Heart left ventricle (tissue), 16 donors: ENCODE measurements at regions not wholly inside any gene's neighbourhood (a gene's known extent, or its start where the extent isn't known, plus 50 kb on each side); places are given as distances from the start of the nearest gene placed in this dataset.
"Not testable (repeated sequence)": the region's sequence is repeated elsewhere in the genome, so short reads cannot be mapped to it uniquely, and the experiment has no call there.

ENCODE experiments used
- ATAC-seq, 4 donors: fragments of 200-7000 bp; cut with Tn5 transposase; one replicate each; pipeline ENCODE4 v1.9.1; 2020 to 2022; ENCODE audit warnings: moderate library complexity in 4 of 4, mild to moderate bottlenecking in 3 of 4, moderate number of reproducible peaks in 1 of 4
- DNase-seq, 5 donors: peaks; one replicate each; pipeline ENCODE4 v3.0.0-alpha.2; 2020
- H3K27ac ChIP-seq, 12 donors: fragments of 200-600 bp; sonication (generic) in 4 of 12; one replicate each; pipeline versions ENCODE4 v1.5.0 to v1.8.0; 2016 to 2022; ENCODE audit warnings: mild to moderate bottlenecking in 2 of 12
- H3K27me3 ChIP-seq, 9 donors: fragments of 200-600 bp; sonication (generic) in 2 of 9; one replicate each; pipeline versions ENCODE4 v1.5.1 to v1.8.0; 2016 to 2022; ENCODE audit warnings: mild to moderate bottlenecking in 3 of 9
- H3K36me3 ChIP-seq, 9 donors: fragments of 200-600 bp; sonication (generic) in 2 of 9; one replicate each; pipeline versions ENCODE4 v1.5.0 to v1.8.0; 2018 to 2022; ENCODE audit warnings: mild to moderate bottlenecking in 2 of 9
- H3K4me1 ChIP-seq, 12 donors: fragments of 200-600 bp; sonication (generic) in 4 of 12; one replicate each; pipeline versions ENCODE4 v1.5.0 to v1.8.0; 2016 to 2022; ENCODE audit warnings: mild to moderate bottlenecking in 3 of 12
- H3K4me3 ChIP-seq, 12 donors: fragments of 200-600 bp; sonication (generic) in 4 of 12; one replicate each; pipeline versions ENCODE4 v1.5.0 to v1.8.0; 2017 to 2022; ENCODE audit warnings: mild to moderate bottlenecking in 9 of 12, moderate library complexity in 4 of 12
- H3K9me3 ChIP-seq, 12 donors: fragments of 200-600 bp; sonication (generic) in 4 of 12; one replicate each; pipeline versions ENCODE4 v1.5.0 to v1.8.0; 2016 to 2022; ENCODE audit warnings: mild to moderate bottlenecking in 1 of 12
- POLR2A ChIP-seq, 2 donors: fragments of 450-650 bp; IDR thresholded peaks; one replicate each; pipeline ENCODE4 v1.6.1; 2017; ENCODE audit warnings: antibody characterized with exemption in 2 of 2, mild to moderate bottlenecking in 2 of 2, moderate library complexity in 2 of 2
- WGBS, 4 donors: extraction: QIAGEN DNeasy Blood & Tissue Kit in 2 of 4; methylation state at CpG; one replicate each; pipeline versions ENCODE4 v1.1.5 to v1.1.7; 2013 to 2018; 5-methylcytosine and 5-hydroxymethylcytosine counted together
- intact Hi-C, 10 donors: fragments of 100-400 bp; cut with DNase I; formaldehyde crosslinking; loops; one replicate each; pipeline versions ENCODE4 v1.11.1 to v1.14.2; 2022
- TF ChIP-seq, protein P1 (sequence below), 12 donors: fragments of 200-600 bp; sonication (generic) in 4 of 12; IDR thresholded peaks; one replicate each; pipeline versions ENCODE4 v1.5.0 to v1.8.0; 2018 to 2022; ENCODE audit warnings: antibody characterized with exemption in 12 of 12, mild to moderate bottlenecking in 5 of 12
- donor health status: ischemic (EF 13 %, LVEDD 7.1; RV severe dilation, severe dysfunction).
- donor health status: healthy with polysubstance abuse.
- donor health status: DM: no; HTN: yes; CAD: no.
- donor health status: DM: no; HTN: no; CAD: no.
- donor health status: ischemic (EF 25% LVEDD 6.9; RV normal size, moderate dysfunction).
- donor health status: ischemic (EF 25% LVEDD 5.7; RV mildly dilated, moderate dysfunction).
- donor health status: healthy.
- donor health status: DM: yes; HTN: yes; CAD: no.
- donor health status: ischemic (EF 35%, LVEDD 5.7; RV mildly dilated, moderate dysfunction).
- donor health status: nonischemic (EF 11% LVEDD 7.7; RV severe dilation, severe dysfunction).
- donor health status: DM: yes; HTN: yes; CAD: no.
- donor health status: PGD.
- donor health status: ischemic (EF 29% LVEDD 5.4; RV normal size, mild dysfunction).
- donor health status: nonischemic (EF 23%, LVEDD 6.1; RV moderate dilation, normal function).

DNA sequence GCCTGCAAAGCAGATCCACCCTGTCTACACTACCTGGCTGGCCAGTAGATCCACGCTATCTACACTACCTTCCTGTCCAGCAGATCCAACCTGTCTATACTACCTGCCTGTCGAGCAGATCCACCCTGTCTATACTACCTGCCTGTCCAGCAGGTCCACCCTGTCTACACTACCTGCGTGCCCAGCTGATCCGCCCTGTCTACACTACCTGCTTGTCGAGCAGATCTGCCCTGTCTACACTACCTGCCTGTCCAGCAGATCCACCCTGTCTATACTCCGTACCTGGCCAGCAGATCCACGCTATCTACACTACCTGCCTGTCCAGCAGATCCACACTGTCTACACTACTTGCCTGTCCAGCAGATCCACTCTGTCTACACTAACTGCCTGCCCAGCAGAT, 102.8 kb upstream of the SAMD11 start:
- ATAC-seq (no peak), DNase-seq (no peak)
- no peak overlapping the region for H3K4me3 ChIP-seq
- H3K4me1 ChIP-seq: peaks cover 0 to 44% (median 16%) of the 10 kb centered on the region in 12 donors
- H3K27me3 ChIP-seq: no peaks in the 10 kb centered on the region
- no peaks in the 10 kb centered on the region for H3K9me3 ChIP-seq
- H3K27ac ChIP-seq: no peak overlapping the region
- peaks cover 0 to 5% (median 0%) of the 10 kb centered on the region in 9 donors for H3K36me3 ChIP-seq
- 90 to 99% (median 98%) methylated on average over 7 of the region's 7 CpGs for WGBS, 4 donors
- no peak for TF ChIP-seq POLR2A (IDR thresholded peaks at IDR 0.05)
- TF ChIP-seq, protein P1, sequence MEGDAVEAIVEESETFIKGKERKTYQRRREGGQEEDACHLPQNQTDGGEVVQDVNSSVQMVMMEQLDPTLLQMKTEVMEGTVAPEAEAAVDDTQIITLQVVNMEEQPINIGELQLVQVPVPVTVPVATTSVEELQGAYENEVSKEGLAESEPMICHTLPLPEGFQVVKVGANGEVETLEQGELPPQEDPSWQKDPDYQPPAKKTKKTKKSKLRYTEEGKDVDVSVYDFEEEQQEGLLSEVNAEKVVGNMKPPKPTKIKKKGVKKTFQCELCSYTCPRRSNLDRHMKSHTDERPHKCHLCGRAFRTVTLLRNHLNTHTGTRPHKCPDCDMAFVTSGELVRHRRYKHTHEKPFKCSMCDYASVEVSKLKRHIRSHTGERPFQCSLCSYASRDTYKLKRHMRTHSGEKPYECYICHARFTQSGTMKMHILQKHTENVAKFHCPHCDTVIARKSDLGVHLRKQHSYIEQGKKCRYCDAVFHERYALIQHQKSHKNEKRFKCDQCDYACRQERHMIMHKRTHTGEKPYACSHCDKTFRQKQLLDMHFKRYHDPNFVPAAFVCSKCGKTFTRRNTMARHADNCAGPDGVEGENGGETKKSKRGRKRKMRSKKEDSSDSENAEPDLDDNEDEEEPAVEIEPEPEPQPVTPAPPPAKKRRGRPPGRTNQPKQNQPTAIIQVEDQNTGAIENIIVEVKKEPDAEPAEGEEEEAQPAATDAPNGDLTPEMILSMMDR (IDR thresholded peaks at IDR 0.05): no peak
- intact Hi-C loops: no loop called here

- Histone ChIP-seq H3K4me3 (peak overlapping the region; percentile 42 to 78 (median 66)), H3K27ac (peak overlapping the region; percentile 83 to 96 (median 92)), H3K4me1 (peaks cover 0 to 46% (median 10%) of the 10 kb centered on the region in 12 donors)
- H3K9me3 ChIP-seq, H3K36me3 ChIP-seq, H3K27me3 ChIP-seq, DNase-seq, intact Hi-C loops: not testable (repeated sequence)
- ATAC-seq: peak in 1 of 4 donors; percentile 15
- 0 to 1% (median 0%) methylated on average over 5 to 20 of the region's 21 CpGs for WGBS, 4 donors
Observed at GRCh38 chr1:826808-827207, 96.9 kb upstream of the SAMD11 start.

- H3K27me3 ChIP-seq, H3K9me3 ChIP-seq, intact Hi-C loops: not testable (repeated sequence)
- peak overlapping the region; percentile 42 to 78 (median 66) for H3K4me3 ChIP-seq
- peak overlapping the region; percentile 83 to 96 (median 92) for H3K27ac ChIP-seq
- TF ChIP-seq POLR2A (IDR thresholded peaks at IDR 0.05): peak in 1 of 2 donors; percentile 64
- H3K36me3 ChIP-seq: peaks cover 0 to 14% (median 2%) of the 10 kb centered on the region in 9 donors
- peaks cover 0 to 52% (median 10%) of the 10 kb centered on the region in 12 donors for H3K4me1 ChIP-seq
- 0 to 1% (median 0%) methylated on average over 18 to 71 of the region's 109 CpGs for WGBS, 4 donors
- DNase-seq (peak; percentile 97 to 99 (median 98)), ATAC-seq (peak; percentile 83 to 97 (median 95))
Observed at GRCh38 chr1:827211-828063, 96.3 kb upstream of the SAMD11 start.

DNA sequence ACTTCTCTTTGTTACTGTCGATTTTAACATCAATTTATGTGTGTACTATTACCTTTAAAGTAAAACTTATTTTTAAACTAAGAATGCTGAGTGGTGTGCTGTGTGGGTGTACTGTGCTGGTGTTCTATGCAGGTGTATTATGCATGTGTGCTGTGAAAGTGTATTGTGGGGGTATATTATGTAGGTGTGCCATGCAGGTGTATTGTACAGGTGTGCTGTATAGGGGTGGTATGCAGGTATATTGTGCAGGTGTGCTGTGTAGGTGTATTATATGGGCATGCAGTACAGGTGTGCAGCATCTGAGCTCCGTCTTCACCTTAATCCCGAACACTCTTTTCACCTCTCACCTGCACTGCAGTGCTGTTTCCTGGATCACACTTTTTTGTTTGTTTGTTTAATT, 94.4 kb upstream of the SAMD11 start:
- Histone ChIP-seq H3K36me3 (peaks cover 0 to 25% (median 11%) of the 10 kb centered on the region in 9 donors), H3K27ac (peak overlapping the region in 7 of 12 donors; percentile 43 to 83 (median 58)), H3K4me3 (peak overlapping the region in 6 of 12 donors; percentile 32 to 47 (median 35)), H3K4me1 (peaks cover 0 to 49% (median 6%) of the 10 kb centered on the region in 12 donors)
- H3K27me3 ChIP-seq, H3K9me3 ChIP-seq, ATAC-seq, intact Hi-C loops, DNase-seq: not testable (repeated sequence)
- WGBS, 4 donors: 78 to 84% (median 81%) methylated on average over 3 of the region's 3 CpGs

DNA sequence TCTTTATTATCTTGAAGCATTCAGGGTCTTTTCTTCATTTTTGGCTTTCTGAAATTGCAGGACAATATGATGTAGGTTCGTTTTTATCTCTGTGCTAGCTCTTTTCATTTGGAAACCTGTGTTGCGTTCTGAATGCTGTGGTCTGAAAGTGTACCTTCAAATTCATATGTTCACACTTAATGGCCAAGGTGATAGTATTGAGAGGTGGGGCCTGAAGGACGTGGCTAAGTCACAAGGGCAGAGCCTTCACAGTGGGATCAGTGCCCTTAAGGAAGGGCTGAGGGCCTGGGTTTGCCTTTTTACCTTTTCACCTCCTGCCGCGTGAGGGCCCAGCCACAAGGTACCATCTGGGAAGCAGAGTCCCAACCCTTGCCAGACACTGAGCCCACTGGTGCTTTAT, 93.8 kb upstream of the SAMD11 start:
- Histone ChIP-seq H3K4me1 (peaks cover 0 to 51% (median 8%) of the 10 kb centered on the region in 12 donors), H3K27ac (peak overlapping the region in 10 of 12 donors; percentile 2 to 86 (median 58)), H3K4me3 (peak overlapping the region in 1 of 12 donors; percentile 32), H3K36me3 (peaks cover 0 to 25% (median 11%) of the 10 kb centered on the region in 9 donors)
- H3K9me3 ChIP-seq, DNase-seq, ATAC-seq, H3K27me3 ChIP-seq, intact Hi-C loops: not testable (repeated sequence)
- 52 to 71% (median 65%) methylated on average over 5 of the region's 5 CpGs for WGBS, 4 donors

- H3K27me3 ChIP-seq, H3K9me3 ChIP-seq, H3K4me3 ChIP-seq, intact Hi-C loops: not testable (repeated sequence)
- H3K27ac ChIP-seq: peak overlapping the region in 7 of 12 donors; percentile 20 to 86 (median 71)
- peaks cover 0 to 25% (median 11%) of the 10 kb centered on the region in 9 donors for H3K36me3 ChIP-seq
- peak; percentile 22 to 67 (median 27) for ATAC-seq
- peak in 1 of 5 donors; percentile 38 for DNase-seq
- WGBS, 4 donors: 27 to 55% (median 36%) methylated on average over 3 to 4 of the region's 5 CpGs; no CpG with 5 or more reads in 1 of the 4 donors
- H3K4me1 ChIP-seq: peaks cover 0 to 43% (median 4%) of the 10 kb centered on the region in 12 donors
Observed at GRCh38 chr1:830750-831149, 93.0 kb upstream of the SAMD11 start.
